Muscle of arm (tissue), 1 donor: ENCODE measurements at regions not wholly inside any gene's neighbourhood (a gene's known extent, or its start where the extent isn't known, plus 50 kb on each side); places are given as distances from the start of the nearest gene placed in this dataset.

Source experiments
- DNase-seq: peaks from one replicate; pipeline ENCODE4 v3.0.0-alpha.2; 2013

- no peak for DNase-seq
These were observed 77.7 kb upstream of the MAP4K3 start for GRCh38 chr2:39514825-39515224.

DNA sequence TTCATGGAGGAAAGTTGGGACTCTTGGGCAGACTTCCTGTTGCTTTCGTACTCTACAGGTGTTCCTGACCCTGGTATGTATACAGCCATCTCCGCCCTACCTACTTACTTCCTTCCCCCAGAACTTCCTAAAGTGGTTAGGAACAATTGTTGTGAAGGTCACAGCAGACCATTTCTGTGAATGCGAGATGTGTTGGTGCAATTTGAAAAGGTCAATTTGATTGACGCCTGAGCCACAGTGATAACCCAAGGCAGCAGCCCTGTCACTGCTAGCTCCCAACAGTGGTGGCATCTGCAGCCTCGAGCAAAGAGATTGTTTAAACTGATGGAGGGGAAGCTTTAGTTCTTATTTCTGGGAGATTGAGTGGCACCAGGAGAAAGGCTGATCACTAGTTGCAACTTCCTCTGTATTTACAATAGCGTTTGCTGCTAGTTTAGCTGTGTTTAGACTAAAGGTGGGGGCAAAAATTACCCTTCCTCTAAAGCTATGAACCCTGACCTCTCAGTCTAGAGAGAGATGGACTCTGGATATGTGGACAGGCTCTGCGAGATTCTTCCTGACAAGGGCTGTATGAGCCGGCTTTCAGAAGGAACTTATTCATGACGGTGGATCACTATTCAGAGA lies 78.3 kb upstream of the MAP4K3 start:
- no peak for DNase-seq

GRCh38 chr2:39515897-39516346 lies 78.8 kb upstream of the MAP4K3 start:
- no peak for DNase-seq

GRCh38 chr2:39516347-39517101 lies 79.4 kb upstream of the MAP4K3 start:
- no peak for DNase-seq

GRCh38 chr2:39517102-39517436 lies 80.0 kb upstream of the MAP4K3 start:
- no peak for DNase-seq

GRCh38 chr2:39517622-39518021 lies 80.5 kb upstream of the MAP4K3 start:
- no peak for DNase-seq

DNA sequence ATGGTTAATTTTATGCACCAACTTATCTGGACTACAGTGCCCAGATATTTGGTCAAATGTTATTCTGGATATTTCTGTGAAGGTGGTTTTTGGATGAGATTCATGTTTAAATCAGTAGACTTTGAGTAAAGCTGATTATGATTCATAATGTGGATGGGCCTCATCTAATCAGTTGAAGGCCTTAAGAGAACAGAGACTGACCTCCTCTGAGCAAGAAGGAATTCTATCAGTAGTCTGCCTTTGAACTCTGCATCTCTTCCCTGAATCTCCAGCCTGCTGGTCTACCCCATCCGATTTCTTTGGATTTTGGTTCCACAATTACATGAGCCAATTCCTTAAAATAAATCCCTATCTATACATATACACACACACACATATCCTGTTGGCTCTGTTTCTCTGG lies 82.8 kb upstream of the MAP4K3 start:
- DNase-seq, result no peak

DNA sequence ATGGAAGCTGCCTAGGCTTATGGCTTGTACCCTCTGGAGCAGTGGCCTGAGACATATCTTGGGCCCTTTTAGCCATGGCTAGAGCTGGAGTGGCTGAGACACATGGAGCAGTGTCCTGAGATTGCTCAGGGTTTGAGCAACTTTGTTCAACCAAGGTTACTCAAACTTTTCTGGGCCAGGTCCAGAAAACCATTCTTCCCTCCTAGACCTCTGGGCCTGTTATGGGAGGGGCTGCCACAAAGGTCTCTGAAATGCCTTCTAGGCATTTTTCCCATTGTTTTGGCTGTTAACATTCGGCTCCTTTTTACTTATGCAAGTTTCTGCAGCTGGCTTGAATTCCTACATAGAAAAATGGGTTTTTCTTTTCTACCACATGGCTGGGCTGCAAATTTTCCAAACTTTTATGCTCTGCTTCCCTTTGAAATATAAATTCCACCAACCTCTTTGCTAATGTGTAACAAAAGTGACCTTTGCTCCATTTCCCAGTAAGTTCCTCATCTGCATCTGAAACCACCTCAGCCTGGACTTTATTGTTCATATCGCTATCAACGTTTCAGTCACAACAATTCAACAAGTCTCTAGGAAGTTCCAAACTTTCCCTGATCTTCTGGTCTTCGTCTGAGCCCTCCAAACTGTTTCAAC lies 84.9 kb upstream of the MAP4K3 start:
- DNase-seq, result no peak

GRCh38 chr2:39522518-39522877 lies 85.4 kb upstream of the MAP4K3 start:
- no peak for DNase-seq

DNA sequence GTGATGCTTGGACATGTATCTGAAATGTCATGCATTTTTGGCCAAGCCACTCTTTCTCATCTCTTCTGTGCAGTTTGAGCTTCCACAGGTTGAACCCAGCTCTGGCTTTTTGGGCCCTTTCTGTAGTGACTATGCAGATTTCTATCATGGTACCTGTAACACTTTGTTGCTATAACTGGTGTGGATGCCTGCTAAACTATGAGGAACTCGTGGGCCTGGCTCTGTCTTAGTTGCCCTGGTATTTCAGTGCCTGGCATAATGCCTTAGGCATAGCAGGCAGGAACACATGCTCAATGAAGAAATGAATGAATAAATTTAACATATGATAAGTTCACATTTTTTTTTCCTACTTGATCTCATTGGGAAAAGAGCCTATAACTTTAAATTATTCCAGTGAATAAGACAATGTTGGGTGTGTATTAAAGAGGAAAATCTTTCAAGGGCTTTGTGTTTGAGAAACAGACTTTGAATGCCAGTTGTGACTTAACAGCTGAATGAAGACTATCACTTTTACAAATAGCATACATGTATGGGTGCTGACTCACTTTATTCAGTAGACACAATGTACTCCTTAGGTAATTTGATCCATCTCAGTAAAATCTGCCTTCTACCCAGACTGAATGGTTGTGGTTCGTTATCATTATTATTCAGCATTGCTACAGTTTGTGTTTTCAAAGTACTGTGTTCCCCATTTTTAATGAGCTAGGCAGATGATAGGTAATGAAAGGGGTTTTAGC lies 86.4 kb upstream of the MAP4K3 start:
- DNase-seq, result no peak

DNA sequence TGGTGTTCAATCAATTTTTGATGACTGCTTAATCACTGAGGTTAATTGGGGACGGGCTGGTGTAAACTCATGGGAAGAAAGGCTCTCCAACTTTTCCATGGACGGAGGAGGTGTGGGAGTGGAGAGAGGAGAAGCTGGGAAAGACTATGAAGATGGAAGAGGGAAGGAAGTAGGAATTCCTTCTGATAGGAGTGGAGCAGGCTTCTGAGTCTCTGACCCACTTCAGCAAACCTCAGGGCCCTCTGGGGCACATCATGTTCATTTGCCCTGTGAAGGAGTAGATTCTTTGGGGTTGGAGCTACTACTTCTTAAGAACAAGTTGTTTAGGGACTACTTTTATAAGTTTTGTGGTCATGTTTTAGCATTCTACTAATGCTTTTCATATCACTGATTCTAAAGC lies 87.0 kb upstream of the MAP4K3 start:
- DNase-seq, result no peak

DNA sequence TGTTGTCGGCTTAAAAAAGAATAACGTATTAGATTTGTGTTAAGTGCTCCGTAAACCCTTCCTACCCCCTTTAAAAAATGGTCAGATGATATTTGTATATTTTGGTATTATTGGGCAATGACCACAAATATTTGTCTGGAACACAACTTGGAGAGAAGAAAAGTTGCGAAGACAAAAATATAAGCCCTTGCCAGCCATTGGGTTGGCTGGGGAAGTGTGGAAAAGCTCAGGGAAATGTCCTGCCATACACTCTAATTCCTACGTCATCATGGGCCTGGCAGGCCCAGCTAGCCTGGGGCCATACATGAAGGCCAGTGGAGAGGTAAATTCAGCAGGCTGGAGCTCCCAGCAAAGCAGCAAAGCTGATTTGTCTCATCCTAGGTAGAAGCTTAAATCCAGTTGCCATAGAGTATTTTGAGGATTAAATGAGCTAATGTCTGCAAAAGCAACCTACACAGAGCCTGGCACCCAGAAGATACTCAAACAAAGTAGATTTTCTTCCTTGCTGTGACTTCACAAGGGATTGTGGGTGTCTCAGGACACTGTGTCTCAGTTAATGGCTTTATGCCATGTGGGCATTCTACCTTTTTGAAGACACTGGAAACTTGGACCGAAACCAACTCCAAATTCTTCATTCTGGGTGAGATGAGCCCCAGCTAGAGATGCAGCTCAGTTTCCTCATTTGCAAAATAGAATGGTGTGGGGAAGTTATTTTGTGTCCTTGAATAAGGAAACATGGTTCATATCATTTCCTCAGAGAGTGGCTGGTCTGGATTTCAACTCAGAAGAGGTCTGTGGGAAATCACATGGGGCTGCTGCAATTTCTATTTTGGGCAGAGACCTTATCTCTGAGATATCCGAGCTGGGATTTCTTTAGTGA lies 87.9 kb upstream of the MAP4K3 start:
- no peak for DNase-seq

DNA sequence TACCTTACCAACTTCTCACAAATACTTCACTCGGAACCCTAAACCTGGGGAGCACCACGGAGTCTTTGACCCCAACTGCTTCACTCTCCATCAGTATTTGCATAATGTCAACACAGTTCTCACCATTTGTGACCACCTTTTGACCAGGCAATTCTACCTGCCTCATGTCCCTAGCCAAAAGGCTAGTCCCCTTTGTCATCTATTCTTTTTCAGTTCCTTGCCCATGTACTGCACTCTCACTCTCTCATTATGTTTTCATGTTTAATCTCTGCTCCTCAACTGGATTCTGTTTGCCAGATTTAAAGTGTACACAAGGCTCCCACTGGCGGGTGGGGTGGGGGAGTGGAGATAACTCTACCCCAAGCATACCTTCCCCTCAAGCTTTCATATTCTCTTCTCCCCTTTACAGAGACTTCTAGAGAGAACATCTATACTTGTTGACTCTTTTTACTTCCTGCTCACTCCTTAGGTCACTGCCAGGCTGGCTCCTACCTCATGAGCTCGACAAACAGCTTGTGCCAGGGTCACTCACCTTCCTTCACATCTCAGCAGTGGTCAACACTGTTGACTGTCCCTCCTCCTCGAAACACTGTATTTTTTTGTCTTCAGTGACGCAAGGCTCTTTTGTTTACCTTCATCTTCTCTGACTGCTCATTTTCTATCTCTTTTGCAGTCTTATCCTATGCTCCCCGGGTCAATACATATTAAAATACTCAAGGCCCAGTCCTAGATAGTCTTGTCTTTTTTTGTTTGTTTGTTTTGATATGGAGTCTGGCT lies 88.7 kb upstream of the MAP4K3 start:
- DNase-seq, result no peak

DNA sequence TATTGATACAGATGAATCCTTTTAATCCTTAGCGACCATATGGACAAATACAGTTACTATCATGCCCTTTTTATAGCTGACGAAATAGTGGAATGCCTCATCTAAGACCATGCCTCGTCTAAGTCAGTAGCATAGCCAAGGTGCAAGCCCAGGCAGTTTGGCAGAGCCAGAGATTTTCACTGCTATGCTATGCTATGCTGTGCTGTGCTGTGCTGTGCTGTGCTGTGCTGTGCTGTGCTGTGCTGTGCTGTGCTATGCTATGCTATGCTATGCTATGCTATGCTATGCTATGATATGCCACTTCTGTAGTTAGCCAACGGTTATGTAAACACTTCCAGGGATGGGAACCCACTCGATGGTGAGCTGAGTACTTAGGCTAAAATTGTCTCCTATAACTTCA lies 91.6 kb upstream of the MAP4K3 start:
- no peak for DNase-seq

GRCh38 chr2:39529836-39530235 lies 92.8 kb upstream of the MAP4K3 start:
- no peak for DNase-seq

DNA sequence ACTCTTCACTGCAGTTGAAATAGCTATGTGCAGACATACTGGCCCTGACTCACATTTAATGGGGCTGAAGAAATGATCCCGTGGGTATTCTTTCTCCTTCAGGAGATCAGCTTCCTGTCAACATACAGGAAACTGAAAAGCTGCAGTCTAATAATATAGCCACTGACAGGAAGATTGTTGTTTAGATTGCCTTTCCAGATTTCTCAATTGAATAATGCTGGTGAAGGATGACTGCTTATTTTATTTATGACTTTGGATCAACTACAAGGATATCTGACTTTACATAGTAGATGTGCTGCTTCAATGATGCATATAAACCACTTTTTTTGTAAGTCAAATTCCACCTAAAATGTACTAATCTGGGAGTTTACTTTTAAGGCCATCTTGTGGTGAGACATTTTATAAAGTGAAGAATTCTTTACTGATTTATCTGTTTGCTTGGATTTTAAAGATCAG lies 93.4 kb upstream of the MAP4K3 start:
- peak; percentile 25 for DNase-seq

GRCh38 chr2:39531220-39531777 lies 94.2 kb upstream of the MAP4K3 start:
- DNase-seq, result no peak

DNA sequence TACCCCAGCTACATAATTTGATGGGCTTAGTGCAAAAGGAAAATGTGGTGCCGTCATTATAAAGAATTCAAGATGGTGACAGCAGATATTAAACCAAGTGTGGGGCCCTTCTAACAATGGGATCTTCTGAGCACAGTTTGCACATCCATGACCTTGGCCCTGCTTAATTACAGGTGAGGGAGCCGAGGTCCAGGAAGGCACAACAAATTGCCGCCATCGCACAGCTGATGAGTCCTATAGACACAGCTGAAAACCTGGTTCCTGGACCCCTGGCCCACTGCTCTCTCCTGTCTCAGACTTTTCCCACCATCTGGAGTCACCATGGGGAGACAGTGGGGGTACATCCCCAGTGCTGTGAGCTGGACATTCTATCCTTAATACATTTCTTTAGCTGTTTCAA lies 95.8 kb upstream of the MAP4K3 start:
- no peak for DNase-seq

DNA sequence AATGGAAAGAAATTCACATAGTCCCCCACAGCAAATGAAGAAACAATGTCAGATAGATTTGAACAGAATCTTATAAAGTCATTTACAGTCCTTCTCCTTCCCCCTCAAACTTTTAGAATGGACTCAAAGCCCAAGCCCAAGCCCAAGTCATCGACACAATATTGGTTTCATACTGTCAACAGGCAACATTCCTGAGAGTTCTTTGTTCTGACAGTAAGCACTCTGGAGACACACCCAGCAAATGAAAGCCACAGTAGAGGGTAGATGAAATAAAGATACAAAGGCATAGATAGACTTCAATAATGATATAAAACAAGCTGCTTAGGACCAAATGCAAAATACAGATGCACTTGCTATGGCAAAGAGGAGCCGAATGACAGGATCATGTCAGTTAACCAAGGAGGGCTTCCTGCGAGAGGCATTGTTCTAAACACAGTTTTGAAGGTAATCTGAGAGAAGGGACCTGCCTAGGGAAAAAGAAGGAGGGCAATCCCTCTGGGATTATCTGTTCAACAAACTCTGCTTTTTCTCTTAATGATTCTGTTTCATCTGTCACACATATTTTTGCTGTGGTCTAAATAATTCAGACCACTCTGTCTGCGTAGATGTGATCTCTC lies 97.1 kb upstream of the MAP4K3 start:
- DNase-seq, result no peak

DNA sequence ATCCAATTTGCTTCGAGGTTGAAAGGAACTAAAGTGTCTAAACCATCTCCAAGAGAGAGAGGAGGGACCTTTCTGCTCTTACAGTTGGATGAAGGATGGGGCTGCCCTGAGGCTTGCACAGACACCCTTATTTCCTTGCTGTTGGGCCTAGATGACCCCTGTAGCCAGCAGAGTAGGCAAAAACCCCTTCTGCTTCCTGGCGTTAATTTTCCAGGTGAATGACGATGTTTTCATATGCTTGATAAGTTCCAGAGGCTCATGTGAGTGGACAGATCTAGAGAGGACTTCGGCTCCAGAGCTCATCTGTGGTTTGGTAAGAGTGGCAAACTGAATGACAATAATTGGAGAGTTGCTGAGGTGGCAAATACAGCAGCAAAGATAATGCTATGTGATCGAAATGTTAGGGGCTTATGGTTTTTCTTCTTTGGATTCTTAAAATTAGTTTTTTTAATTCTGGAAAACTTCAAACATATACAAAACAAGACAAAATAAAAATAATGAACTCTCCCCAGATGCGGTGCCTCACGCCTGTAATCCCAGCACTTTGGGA lies 98.6 kb upstream of the MAP4K3 start:
- DNase-seq, result no peak
